AG09309 (cell line): ENCODE measurements at regions not wholly inside any gene's neighbourhood (a gene's known extent, or its start where the extent isn't known, plus 50 kb on each side); places are given as distances from the start of the nearest gene placed in this dataset.

ENCODE experiments used
- DNase-seq: peaks from one replicate; pipeline ENCODE4 v3.0.0-alpha.2; 2010; ENCODE audit warnings: low read depth
- H3K4me3 ChIP-seq: 2 replicates; pipeline ENCODE4 v1.5.1; 2011; ENCODE audit warnings: mild to moderate bottlenecking, low read depth, low read length, moderate library complexity; ENCODE audit not compliant: control insufficient read depth
- TF ChIP-seq, protein P1 (sequence below): IDR thresholded peaks from 2 replicates; pipeline ENCODE4 v1.5.1; 2011; ENCODE audit warnings: mild to moderate bottlenecking, low read depth, low read length, inconsistent platforms; ENCODE audit not compliant: insufficient read depth, control insufficient read depth; ENCODE audit errors: missing control alignments

DNA sequence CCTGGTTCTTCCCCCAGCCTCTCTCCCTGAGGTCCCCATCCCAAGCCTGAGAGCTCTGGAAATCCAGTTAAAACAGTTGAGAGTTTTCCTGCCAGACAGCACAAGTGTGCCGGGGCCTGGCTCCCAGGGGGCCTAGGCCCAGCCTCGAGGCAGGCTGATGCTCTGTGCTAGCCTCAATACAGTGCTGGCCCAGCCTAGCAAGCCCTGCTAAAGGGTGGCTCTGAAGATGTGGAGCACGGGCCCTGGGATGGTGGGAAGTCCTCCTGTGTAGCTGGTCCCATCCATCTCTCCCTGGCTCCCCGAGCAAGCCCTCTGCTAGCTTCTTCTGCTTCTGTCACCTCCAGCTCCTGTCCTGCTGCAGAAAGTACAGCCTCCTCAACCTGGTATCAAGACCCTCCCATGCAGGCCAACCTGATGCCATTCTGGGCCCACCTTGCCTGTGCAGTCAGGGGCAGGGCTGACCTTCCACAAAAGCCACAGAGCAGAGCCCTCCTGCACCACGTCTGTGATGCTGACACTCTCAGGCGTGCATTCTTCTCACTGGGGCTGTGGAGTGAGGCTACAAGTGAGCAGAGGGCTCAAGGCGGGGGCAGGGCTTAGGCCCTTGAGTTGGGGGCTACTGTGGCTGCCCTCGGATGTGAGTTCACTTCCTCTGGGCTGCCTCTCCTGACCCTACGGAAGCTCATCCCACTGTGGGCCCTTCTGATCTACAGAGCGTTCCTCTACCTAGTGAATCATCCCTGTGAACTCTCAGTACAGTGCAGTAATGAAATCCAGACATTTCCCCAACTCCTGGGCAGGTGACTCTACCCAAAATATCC lies 60.1 kb upstream of the LAPTM4A start:
- H3K4me3 ChIP-seq, result no peak overlapping the region
- DNase-seq, result no peak
- TF ChIP-seq, protein P1, sequence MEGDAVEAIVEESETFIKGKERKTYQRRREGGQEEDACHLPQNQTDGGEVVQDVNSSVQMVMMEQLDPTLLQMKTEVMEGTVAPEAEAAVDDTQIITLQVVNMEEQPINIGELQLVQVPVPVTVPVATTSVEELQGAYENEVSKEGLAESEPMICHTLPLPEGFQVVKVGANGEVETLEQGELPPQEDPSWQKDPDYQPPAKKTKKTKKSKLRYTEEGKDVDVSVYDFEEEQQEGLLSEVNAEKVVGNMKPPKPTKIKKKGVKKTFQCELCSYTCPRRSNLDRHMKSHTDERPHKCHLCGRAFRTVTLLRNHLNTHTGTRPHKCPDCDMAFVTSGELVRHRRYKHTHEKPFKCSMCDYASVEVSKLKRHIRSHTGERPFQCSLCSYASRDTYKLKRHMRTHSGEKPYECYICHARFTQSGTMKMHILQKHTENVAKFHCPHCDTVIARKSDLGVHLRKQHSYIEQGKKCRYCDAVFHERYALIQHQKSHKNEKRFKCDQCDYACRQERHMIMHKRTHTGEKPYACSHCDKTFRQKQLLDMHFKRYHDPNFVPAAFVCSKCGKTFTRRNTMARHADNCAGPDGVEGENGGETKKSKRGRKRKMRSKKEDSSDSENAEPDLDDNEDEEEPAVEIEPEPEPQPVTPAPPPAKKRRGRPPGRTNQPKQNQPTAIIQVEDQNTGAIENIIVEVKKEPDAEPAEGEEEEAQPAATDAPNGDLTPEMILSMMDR, result no peak

DNA sequence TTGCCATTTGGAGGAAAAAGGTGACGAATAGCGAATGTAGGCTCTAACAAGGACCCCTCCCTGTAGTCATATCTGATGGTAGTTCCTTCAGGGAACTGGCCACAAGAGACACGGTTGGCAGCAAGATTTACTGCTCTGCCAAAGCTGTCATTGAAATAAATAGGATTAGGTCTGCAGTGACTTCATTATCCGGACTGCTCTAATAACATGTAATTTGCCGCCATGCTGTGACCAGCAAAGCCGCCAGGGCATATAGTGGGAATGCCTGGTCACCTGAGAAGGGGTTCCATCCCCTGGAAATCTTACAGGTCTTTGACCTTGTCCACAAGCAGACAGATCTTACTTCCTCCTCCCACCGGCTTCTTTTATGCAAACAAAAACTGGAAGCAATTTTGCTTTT lies 59.4 kb upstream of the LAPTM4A start:
- no peak overlapping the region for H3K4me3 ChIP-seq
- no peak for DNase-seq
- TF ChIP-seq, protein P1, result no peak

DNA sequence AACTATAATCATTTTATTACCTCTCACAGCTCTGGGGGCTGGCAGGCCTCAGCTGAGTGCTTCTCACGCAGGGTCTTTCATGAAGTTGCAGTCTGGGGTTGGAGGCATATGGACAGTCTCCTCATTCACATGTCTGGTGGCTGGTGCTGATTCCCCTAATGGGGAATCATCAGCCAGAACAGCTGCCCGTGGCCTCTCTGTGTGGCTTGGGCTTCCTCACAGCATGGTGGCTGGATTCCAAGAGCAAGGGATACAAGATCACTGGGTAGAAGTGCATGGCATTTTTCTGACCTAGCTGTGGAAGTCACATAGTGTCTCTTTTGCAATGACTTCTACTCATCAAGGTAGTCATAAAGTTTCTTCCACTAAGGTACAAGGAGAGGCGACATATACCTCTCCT lies 59.0 kb upstream of the LAPTM4A start:
- no peak overlapping the region for H3K4me3 ChIP-seq
- DNase-seq, result no peak
- TF ChIP-seq, protein P1, result no peak

DNA sequence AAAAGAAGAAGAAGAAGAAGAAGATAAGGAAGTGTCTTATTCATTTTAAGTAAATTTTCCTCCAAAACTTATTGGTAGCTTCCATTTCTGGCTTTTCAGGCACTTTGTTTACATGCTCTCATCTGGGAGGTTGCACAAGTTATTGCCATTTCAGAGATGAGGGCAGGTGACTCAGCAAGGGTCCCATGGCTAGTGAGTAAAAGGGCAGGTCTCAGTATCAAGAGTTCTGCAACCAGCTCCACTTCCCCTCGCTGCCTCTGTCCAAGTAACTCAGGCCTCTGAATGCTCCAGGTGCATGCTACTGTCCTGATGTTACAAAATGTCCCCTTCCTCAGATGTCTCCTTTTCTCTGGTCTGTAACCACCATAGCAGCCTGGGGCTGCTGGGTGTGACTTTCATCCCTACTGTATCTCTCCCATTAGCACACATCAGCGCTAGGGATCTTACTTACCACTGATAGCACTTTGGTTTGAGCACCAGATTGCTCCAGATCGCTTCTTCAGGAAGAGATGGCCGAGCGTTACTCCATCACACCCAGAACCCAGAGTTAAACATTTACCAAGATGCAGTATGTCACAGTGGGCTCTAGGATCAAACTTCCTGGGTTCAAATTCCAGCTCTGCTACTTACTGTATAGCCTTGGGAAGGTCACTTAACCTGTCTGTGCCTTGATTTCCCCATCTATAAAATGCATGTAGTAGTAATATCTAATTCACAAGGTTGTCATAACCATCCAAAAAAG lies 57.4 kb upstream of the LAPTM4A start:
- H3K4me3 ChIP-seq, result no peak overlapping the region
- no peak for DNase-seq
- TF ChIP-seq, protein P1, result no peak

DNA sequence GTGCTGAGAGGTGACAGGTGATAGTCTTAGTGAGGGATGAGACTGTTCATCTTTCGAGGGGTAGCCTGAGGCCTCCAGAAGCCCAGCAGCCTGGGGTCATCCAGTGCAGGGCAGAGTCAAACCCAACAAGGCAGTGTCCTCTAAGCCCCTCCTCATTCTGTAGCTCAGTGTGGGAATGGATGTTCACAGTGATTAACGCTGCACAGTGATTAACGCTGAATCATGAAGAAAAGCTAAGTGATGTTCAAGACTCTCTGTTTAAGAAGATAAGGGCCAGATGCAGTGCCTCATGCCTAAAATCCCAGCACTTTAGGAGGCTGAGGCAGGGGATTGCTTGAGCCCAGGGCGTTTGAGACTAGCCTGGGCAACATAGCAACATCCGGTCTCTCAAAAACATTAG lies 56.3 kb upstream of the LAPTM4A start:
- no peak overlapping the region for H3K4me3 ChIP-seq
- DNase-seq, result no peak
- TF ChIP-seq, protein P1, result no peak

DNA sequence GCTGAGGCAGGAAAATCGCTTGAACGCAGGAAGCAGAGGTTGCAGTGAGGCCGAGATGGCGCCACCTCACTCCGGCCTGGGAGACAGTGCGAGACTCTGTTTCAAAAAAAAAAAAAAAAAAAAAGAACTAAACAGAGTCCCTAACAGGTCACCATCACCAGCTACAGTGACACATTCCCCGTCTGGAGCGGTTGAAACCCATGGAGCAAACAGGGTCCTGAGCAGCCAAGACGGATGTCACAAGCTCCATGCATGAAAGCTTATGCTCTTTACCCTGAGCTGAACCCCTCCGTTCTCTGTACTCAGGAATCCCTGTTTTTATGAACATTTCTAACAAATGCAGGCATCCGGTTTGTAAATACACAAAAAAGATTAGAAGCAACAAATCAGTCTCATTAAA lies 55.9 kb upstream of the LAPTM4A start:
- no peak for DNase-seq
- H3K4me3 ChIP-seq, result no peak overlapping the region

More for the DNA sequence above, 55.9 kb upstream of the LAPTM4A start:
- TF ChIP-seq, protein P1, result no peak
